H9 (cell line): ENCODE measurements at regions not wholly inside any gene's neighbourhood (a gene's known extent, or its start where the extent isn't known, plus 50 kb on each side); places are given as distances from the start of the nearest gene placed in this dataset.

Experiments
- DNase-seq: peaks from one replicate; pipeline ENCODE4 v3.0.0-alpha.2; 2017
- H2AFZ ChIP-seq: one replicate; pipeline ENCODE4 v1.6.1; 2013; ENCODE audit warnings: mild to moderate bottlenecking, low read length, control low read depth, moderate library complexity
- H2AK5ac ChIP-seq: 2 replicates; pipeline ENCODE4 v1.6.1; 2013; ENCODE audit warnings: low read length, control low read depth, mixed read lengths; ENCODE audit not compliant: insufficient read length
- H2BK120ac ChIP-seq: one replicate; pipeline ENCODE4 v1.6.1; 2013; ENCODE audit warnings: low read depth, mild to moderate bottlenecking, low read length, control low read depth, inconsistent platforms; ENCODE audit not compliant: poor library complexity, severe bottlenecking
- H2BK12ac ChIP-seq: 2 replicates; pipeline ENCODE4 v1.6.1; 2013; ENCODE audit warnings: low read length, control low read depth, mixed read lengths, low read depth; ENCODE audit not compliant: insufficient read length
- H2BK15ac ChIP-seq: 2 replicates; pipeline ENCODE4 v1.6.1; 2013; ENCODE audit warnings: low read depth, low read length, control low read depth
- H2BK20ac ChIP-seq: one replicate; pipeline ENCODE4 v1.6.1; 2013; ENCODE audit warnings: low read depth, mild to moderate bottlenecking, low read length, control low read depth, inconsistent platforms; ENCODE audit not compliant: poor library complexity, severe bottlenecking
- H2BK5ac ChIP-seq: 2 replicates; pipeline ENCODE4 v1.6.1; 2013; ENCODE audit warnings: low read length, control low read depth, mixed read lengths; ENCODE audit not compliant: insufficient read length
- H3K14ac ChIP-seq: 2 replicates; pipeline ENCODE4 v1.6.1; 2013; ENCODE audit warnings: low read length, control low read depth; ENCODE audit not compliant: insufficient read depth
- H3K18ac ChIP-seq: 2 replicates; pipeline ENCODE4 v1.6.1; 2013; ENCODE audit warnings: low read depth, mild to moderate bottlenecking, mixed read lengths, low read length, control low read depth; ENCODE audit not compliant: insufficient read length
- H3K23ac ChIP-seq: 2 replicates; pipeline ENCODE4 v1.6.1; 2013; ENCODE audit warnings: low read length, control low read depth, mixed read lengths, low read depth; ENCODE audit not compliant: insufficient read length
- H3K23me2 ChIP-seq: 2 replicates; pipeline ENCODE4 v1.6.1; 2013; ENCODE audit warnings: low read depth, mild to moderate bottlenecking, mixed read lengths, low read length, control low read depth; ENCODE audit not compliant: insufficient read length, poor library complexity, severe bottlenecking
- H3K27ac ChIP-seq: 2 replicates; pipeline ENCODE4 v1.5.1; 2013; ENCODE audit warnings: low read length, control low read depth, mixed read lengths, low read depth; ENCODE audit not compliant: insufficient read length
- H3K27me3 ChIP-seq: 2 replicates; pipeline ENCODE4 v1.6.1; 2013; ENCODE audit warnings: low read length, control low read depth, inconsistent platforms; ENCODE audit not compliant: insufficient read depth
- H3K4ac ChIP-seq: 2 replicates; pipeline ENCODE4 v1.6.1; 2013; ENCODE audit warnings: low read depth, mild to moderate bottlenecking, control low read depth, inconsistent platforms, low read length, moderate library complexity
- H3K4me1 ChIP-seq: 2 replicates; pipeline ENCODE4 v1.6.1; 2013; ENCODE audit warnings: low read length, control low read depth, inconsistent platforms; ENCODE audit not compliant: insufficient read depth
- H3K4me2 ChIP-seq: 2 replicates; pipeline ENCODE4 v1.6.1; 2013; ENCODE audit warnings: low read length, control low read depth, mixed read lengths; ENCODE audit not compliant: insufficient read length, insufficient read depth
- H3K56ac ChIP-seq: 2 replicates; pipeline ENCODE4 v1.6.1; 2013; ENCODE audit warnings: low read depth, mild to moderate bottlenecking, mixed read lengths, low read length, control low read depth; ENCODE audit not compliant: insufficient read length
- H3K79me1 ChIP-seq: 2 replicates; pipeline ENCODE4 v1.6.1; 2013; ENCODE audit warnings: low read depth, mild to moderate bottlenecking, moderate library complexity, low read length, control low read depth, inconsistent platforms; ENCODE audit not compliant: insufficient read depth, poor library complexity, severe bottlenecking
- H3K79me2 ChIP-seq: 2 replicates; pipeline ENCODE4 v1.6.1; 2013; ENCODE audit warnings: low read length, control low read depth, inconsistent platforms; ENCODE audit not compliant: insufficient read depth
- H3K9ac ChIP-seq: 2 replicates; pipeline ENCODE4 v1.6.1; 2013; ENCODE audit warnings: low read length, control low read depth, mixed read lengths; ENCODE audit not compliant: insufficient read length; ENCODE audit errors: extremely low read depth
- H3K9me3 ChIP-seq: one replicate; pipeline ENCODE4 v1.6.1; 2013; ENCODE audit warnings: low read depth, low read length, inconsistent platforms; ENCODE audit not compliant: control insufficient read depth
- H3T11ph ChIP-seq: one replicate; pipeline ENCODE4 v1.6.1; 2013; ENCODE audit warnings: mild to moderate bottlenecking, low read length, control low read depth, inconsistent platforms
- H4K20me1 ChIP-seq: one replicate; pipeline ENCODE4 v1.6.1; 2013; ENCODE audit not compliant: control insufficient read depth, insufficient read length, insufficient read depth
- H4K5ac ChIP-seq: 2 replicates; pipeline ENCODE4 v1.6.1; 2013; ENCODE audit warnings: low read depth, mild to moderate bottlenecking, mixed read lengths, low read length, control low read depth; ENCODE audit not compliant: insufficient read length
- H4K8ac ChIP-seq: replicated peaks from 2 replicates; pipeline ENCODE4 v1.6.1; 2013; ENCODE audit warnings: low read length, control low read depth, mixed read lengths, low read depth; ENCODE audit not compliant: insufficient read length
- H4K91ac ChIP-seq: 2 replicates; pipeline ENCODE4 v1.6.1; 2013; ENCODE audit warnings: low read depth, mild to moderate bottlenecking, moderate library complexity, mixed read lengths, low read length, control low read depth; ENCODE audit not compliant: insufficient read length
- H3K27ac Mint-ChIP-seq, 3 experiments: 2 replicates in 2 of 3; 3 replicates in 1 of 3; pipeline ENCODE4 v1.8.0; 2020 to 2021; ENCODE audit warnings: mixed read lengths in 3 of 3, mild to moderate bottlenecking in 1 of 3, moderate library complexity in 1 of 3
- H3K27me3 Mint-ChIP-seq: 2 replicates; pipeline ENCODE4 v1.8.0; 2021; ENCODE audit warnings: low read depth, mild to moderate bottlenecking, moderate library complexity, mixed read lengths
- H3K36me3 Mint-ChIP-seq, 3 experiments: 2 replicates in 2 of 3; 3 replicates in 1 of 3; pipeline ENCODE4 v1.8.0; 2020 to 2021; ENCODE audit warnings: low read depth in 3 of 3, mixed read lengths in 3 of 3; ENCODE audit not compliant: insufficient read depth in 1 of 3
- H3K4me1 Mint-ChIP-seq, 2 experiments: 2 replicates each; pipeline ENCODE4 v1.8.0; 2020; ENCODE audit warnings: mixed read lengths in 2 of 2
- H3K4me3 Mint-ChIP-seq, 2 experiments: 2 replicates in 1 of 2; 3 replicates in 1 of 2; pipeline ENCODE4 v1.8.0; 2020 to 2021; ENCODE audit warnings: mild to moderate bottlenecking in 2 of 2, mixed read lengths in 2 of 2, moderate library complexity in 1 of 2
- H3K9me3 Mint-ChIP-seq, 2 experiments: 2 replicates in 1 of 2; 3 replicates in 1 of 2; pipeline ENCODE4 v1.8.0; 2020; ENCODE audit warnings: mild to moderate bottlenecking in 2 of 2, mixed read lengths in 2 of 2, moderate library complexity in 1 of 2
- WGBS: extraction: QIAGEN DNeasy Blood & Tissue Kit; methylation state at CpG from one replicate; pipeline ENCODE4 v1.1.7; 2013; ENCODE audit warnings: missing lambda C conversion rate, low lambda C conversion rate, mixed read lengths; ENCODE audit not compliant: insufficient read length; ENCODE audit errors: extremely low coverage; 5-methylcytosine and 5-hydroxymethylcytosine counted together
- TF ChIP-seq, protein P1 (sequence below): fragments of 200-600 bp; sonication (generic); conservative IDR thresholded peaks from 3 replicates; pipeline ENCODE4 v1.8.0; 2021; ENCODE audit warnings: antibody characterized with exemption, mild to moderate bottlenecking

GRCh38 chr16:27129401-27129800 lies 62.7 kb downstream of the C16orf82 start:
- Histone ChIP-seq H3K14ac (no peak overlapping the region), H2BK120ac (no peak overlapping the region), H3K9me3 (no peaks in the 10 kb centered on the region), H3K9ac (no peak overlapping the region), H3K27me3 (no peaks in the 10 kb centered on the region), H3K4me2 (no peak overlapping the region), H3K23me2 (no peaks in the 10 kb centered on the region), H3K23ac (no peak overlapping the region), H3K4ac (no peak overlapping the region), H2AFZ (no peak overlapping the region), H2BK12ac (no peak overlapping the region), H2BK15ac (no peak overlapping the region), H4K20me1 (no peaks in the 10 kb centered on the region), H3K79me2 (no peaks in the 10 kb centered on the region), H2AK5ac (no peak overlapping the region), H3K18ac (no peak overlapping the region), H4K91ac (no peak overlapping the region), H4K8ac (no peak overlapping the region), H3K27ac (no peak overlapping the region), H4K5ac (no peak overlapping the region), H3K56ac (no peak overlapping the region), H3K79me1 (no peaks in the 10 kb centered on the region), H2BK20ac (no peak overlapping the region), H3T11ph (no peak overlapping the region), H2BK5ac (no peak overlapping the region), H3K4me1 (no peaks in the 10 kb centered on the region)
- Mint-ChIP-seq H3K27me3 (peaks cover 10% of the 10 kb centered on the region), H3K4me1 (no peaks in the 10 kb centered on the region), H3K9me3 (peaks cover 28 to 47% of the 10 kb centered on the region in 2 experiments), H3K4me3 (no peak overlapping the region), H3K36me3 (peaks cover 0 to 7% (median 6%) of the 10 kb centered on the region in 3 experiments; a peak in 5 of 7 replicates), H3K27ac (no peak overlapping the region)
- WGBS: no CpG with 5 or more reads among the region's 2 CpGs
- DNase-seq: no peak
- TF ChIP-seq, protein P1, sequence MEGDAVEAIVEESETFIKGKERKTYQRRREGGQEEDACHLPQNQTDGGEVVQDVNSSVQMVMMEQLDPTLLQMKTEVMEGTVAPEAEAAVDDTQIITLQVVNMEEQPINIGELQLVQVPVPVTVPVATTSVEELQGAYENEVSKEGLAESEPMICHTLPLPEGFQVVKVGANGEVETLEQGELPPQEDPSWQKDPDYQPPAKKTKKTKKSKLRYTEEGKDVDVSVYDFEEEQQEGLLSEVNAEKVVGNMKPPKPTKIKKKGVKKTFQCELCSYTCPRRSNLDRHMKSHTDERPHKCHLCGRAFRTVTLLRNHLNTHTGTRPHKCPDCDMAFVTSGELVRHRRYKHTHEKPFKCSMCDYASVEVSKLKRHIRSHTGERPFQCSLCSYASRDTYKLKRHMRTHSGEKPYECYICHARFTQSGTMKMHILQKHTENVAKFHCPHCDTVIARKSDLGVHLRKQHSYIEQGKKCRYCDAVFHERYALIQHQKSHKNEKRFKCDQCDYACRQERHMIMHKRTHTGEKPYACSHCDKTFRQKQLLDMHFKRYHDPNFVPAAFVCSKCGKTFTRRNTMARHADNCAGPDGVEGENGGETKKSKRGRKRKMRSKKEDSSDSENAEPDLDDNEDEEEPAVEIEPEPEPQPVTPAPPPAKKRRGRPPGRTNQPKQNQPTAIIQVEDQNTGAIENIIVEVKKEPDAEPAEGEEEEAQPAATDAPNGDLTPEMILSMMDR: no peak
